Mesodermal cell (in vitro differentiated cells): ENCODE measurements at regions not wholly inside any gene's neighbourhood (a gene's known extent, or its start where the extent isn't known, plus 50 kb on each side); places are given as distances from the start of the nearest gene placed in this dataset.

ENCODE experiments used
- H3K27ac ChIP-seq: 2 replicates; pipeline ENCODE4 v1.7.0; 2013; ENCODE audit warnings: mild to moderate bottlenecking, low read depth, low read length, moderate library complexity; ENCODE audit not compliant: severe bottlenecking
- H3K36me3 ChIP-seq: 2 replicates; pipeline ENCODE4 v1.7.1; 2013; ENCODE audit warnings: mild to moderate bottlenecking, low read length, moderate library complexity; ENCODE audit not compliant: control insufficient read depth, insufficient read depth
- H3K4me1 ChIP-seq: one replicate; pipeline ENCODE4 v1.7.1; 2013; ENCODE audit warnings: mild to moderate bottlenecking, low read length; ENCODE audit not compliant: insufficient read depth, control insufficient read depth, poor library complexity, severe bottlenecking
- H3K4me3 ChIP-seq: 2 replicates; pipeline ENCODE4 v1.7.0; 2013; ENCODE audit warnings: low read length, control low read depth, mild to moderate bottlenecking; ENCODE audit not compliant: insufficient read depth, poor library complexity, severe bottlenecking; ENCODE audit errors: extremely low read depth
- H3K9me3 ChIP-seq: 2 replicates; pipeline ENCODE4 v1.7.1; 2013; ENCODE audit warnings: mild to moderate bottlenecking, low read length, moderate library complexity; ENCODE audit not compliant: control insufficient read depth
- WGBS, 2 experiments: methylation state at CpG; one replicate each; pipeline ENCODE4 v1.1.5; 2013; ENCODE audit warnings: missing lambda C conversion rate in 2 of 2; ENCODE audit not compliant: insufficient coverage in 2 of 2; 5-methylcytosine and 5-hydroxymethylcytosine counted together

DNA sequence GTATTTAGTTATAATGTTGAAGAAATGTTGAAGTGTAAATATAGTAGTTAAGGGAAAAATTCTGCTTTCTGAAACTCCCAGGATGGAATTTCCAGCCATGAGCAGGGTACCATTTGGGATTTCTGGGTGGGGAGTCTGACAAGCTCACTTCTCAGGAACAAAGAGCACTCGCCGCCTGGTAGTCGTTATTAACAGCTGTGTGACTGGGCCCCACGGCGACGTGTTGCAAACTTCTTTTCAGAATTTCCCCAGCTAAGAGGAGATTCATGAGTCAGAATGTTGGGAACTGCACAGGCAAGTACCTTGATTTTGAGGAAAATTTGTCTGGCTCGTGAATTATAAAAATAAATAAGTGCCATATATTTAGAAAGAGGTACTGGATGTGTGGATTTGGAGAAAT is 103.7 kb downstream of the LACC1 start:
- H3K9me3 ChIP-seq, result no peaks in the 10 kb centered on the region
- 66 to 92% methylated on average over 4 to 6 of the region's 7 CpGs for WGBS, 2 experiments

DNA sequence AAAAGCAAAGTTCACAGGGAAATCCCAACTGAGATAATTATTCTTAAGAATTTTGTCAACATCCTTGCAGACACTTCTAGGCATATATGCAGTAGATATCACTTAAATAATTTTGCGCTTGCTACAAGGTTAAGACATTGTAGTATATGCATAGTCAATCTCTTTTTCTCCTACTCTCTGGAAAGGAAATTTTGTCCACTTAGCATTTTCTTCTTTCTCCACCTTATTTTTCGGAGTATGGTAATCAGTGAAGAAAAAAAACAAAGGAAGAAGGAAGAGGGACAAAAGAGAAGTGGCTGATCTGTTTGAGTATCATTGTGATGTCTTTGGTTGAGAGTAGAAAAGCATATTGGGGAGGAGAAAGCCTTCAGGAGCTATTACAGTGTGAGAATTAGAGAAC is 104.6 kb downstream of the LACC1 start:
- WGBS, 2 experiments, result 57% methylated on average over 1 of the region's 2 CpGs; no CpG with 5 or more reads in 1 of the 2 experiments

More for the DNA sequence above, 103.7 kb downstream of the LACC1 start:
- Histone ChIP-seq H3K27ac (no peak overlapping the region), H3K4me3 (no peak overlapping the region), H3K4me1 (peaks cover 15% of the 10 kb centered on the region), H3K36me3 (no peaks in the 10 kb centered on the region)

DNA sequence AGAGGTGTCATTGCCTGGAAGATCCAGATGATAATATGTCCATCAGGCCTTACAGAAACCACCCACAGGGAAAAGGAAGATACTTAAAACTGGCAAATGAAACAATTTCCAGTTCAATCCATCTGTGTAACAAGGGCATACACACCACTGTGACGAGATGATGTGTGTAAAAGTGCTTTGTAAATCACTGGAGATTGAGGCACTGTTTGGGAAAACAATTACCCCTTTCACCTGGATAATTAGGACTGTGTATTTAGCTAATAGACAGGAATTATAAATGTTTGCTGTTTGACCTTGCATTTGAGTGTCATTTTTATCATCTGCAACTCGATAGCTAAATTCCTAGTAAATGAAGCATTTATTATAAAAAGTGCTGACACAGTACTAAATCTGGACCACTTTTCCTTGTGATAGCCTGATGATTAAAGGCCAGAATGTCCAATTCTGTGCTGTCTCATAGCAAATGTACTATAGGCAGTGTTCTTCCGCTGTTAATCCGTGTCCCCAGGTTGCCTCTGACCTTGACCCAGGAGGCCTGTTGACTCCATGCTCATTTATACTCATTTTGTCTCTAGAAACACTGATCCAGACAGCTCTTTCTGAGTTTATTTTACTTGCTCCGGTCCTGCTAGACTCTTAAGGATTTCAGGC is 105.8 kb downstream of the LACC1 start:
- Histone ChIP-seq H3K36me3 (no peaks in the 10 kb centered on the region), H3K4me1 (peaks cover 15% of the 10 kb centered on the region), H3K27ac (peak overlapping the region; percentile 64), H3K9me3 (no peaks in the 10 kb centered on the region), H3K4me3 (no peak overlapping the region)
- 79 to 89% methylated on average over 3 to 4 of the region's 5 CpGs for WGBS, 2 experiments

More for the DNA sequence above, 104.6 kb downstream of the LACC1 start:
- peaks cover 15% of the 10 kb centered on the region for H3K4me1 ChIP-seq
- no peak overlapping the region for H3K4me3 ChIP-seq
- no peak overlapping the region for H3K27ac ChIP-seq
- H3K9me3 ChIP-seq, result no peaks in the 10 kb centered on the region
- H3K36me3 ChIP-seq, result no peaks in the 10 kb centered on the region

DNA sequence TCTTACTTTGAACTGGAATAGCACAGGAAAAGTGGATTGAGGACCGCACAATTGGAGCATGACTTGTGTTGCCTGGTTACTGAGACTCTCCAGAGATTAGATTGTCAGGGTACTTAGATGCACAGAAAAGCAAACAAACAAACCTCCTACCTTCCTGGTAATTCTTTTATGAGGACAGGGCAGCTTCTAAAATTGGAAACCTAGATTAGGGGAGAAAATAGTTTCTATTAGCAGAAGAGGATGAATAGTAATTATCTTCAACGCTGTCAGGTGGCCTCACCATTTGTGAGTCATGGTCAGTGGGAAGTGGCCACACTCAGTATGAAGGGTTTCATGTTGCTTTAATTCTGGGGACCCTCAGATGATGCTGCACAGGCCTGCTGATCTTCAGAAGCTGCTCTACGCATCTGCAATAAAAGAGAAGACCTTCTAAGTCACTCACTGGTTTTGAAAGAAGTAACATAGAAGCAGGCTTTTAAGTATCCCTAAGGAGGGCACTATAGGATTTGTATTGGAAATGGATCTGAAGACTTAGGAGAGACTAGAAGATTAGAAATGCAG is 106.8 kb downstream of the LACC1 start:
- 58 to 93% methylated on average over 2 of the region's 3 CpGs for WGBS, 2 experiments
- peak overlapping the region; percentile 64 for H3K27ac ChIP-seq
- H3K9me3 ChIP-seq, result no peaks in the 10 kb centered on the region
- peaks cover 15% of the 10 kb centered on the region for H3K4me1 ChIP-seq
- H3K36me3 ChIP-seq, result no peaks in the 10 kb centered on the region
- H3K4me3 ChIP-seq, result no peak overlapping the region

DNA sequence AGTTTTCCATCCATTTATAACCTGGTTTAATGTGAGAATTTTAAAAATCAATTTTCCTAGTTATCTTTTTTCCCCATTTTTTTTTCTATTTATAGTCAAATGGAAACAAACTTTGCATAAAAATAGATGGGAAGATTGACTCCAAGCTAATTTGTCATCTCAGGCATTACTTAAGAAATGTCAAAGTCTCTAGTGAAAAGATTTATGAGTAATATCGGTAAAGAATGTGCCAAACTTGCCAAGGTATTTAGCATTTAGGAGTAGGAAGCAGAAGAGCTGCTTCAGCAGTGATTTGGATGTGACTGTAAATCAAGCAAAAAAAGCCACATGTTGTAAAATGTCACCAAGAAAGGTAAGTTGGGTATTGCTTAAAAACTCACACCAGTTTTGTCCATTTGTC is 108.6 kb downstream of the LACC1 start:
- no peak overlapping the region for H3K4me3 ChIP-seq
- H3K9me3 ChIP-seq, result no peaks in the 10 kb centered on the region
- H3K27ac ChIP-seq, result no peak overlapping the region
- WGBS, 2 experiments, result 90 to 100% methylated on average over 1 of the region's 1 CpG
- no peaks in the 10 kb centered on the region for H3K36me3 ChIP-seq
- H3K4me1 ChIP-seq, result peaks cover 15% of the 10 kb centered on the region

DNA sequence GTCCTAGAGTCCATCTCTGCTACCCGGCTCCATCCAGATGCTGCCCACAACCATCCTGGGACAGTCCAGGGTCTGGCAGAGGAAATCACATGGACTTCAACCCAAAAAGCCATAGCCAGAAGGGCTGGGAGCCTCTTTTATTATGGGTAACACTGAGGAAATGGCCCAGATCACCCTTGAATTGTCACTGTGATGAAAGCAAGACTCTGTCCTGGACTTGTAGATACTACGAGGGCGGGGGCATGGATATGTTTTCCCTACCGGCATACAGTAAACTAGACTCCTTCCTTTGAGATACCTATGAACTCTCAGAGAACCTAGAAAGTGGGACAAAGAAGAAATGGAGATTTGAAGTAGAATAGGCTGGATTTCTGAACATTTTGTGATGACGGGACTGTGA is 110.3 kb downstream of the LACC1 start:
- peaks cover 15% of the 10 kb centered on the region for H3K4me1 ChIP-seq
- WGBS, 2 experiments, result 88 to 100% methylated on average over 1 to 2 of the region's 5 CpGs

DNA sequence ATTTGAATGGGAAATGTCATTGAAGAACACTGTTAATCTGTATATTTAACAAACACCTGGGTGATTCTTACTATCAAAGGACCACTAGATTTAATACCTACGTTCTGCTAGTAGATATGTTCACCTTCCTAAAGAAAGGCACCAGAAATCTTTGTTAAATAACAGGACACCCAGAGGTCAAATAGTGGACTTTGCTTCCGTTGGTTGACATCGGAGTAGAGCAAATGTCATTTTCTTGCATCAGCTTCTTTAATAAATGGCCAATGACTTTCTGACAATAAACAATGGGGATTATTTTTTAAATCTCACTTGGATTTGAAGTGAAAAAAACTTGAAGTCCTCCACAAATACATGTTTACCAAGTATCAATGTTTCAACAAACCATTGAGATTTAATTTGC is 111.1 kb downstream of the LACC1 start:
- peaks cover 16% of the 10 kb centered on the region for H3K9me3 ChIP-seq
- WGBS, 2 experiments, result 84 to 100% methylated on average over 1 to 3 of the region's 3 CpGs
- peaks cover 13% of the 10 kb centered on the region for H3K4me1 ChIP-seq
- H3K4me3 ChIP-seq, result no peak overlapping the region
- no peak overlapping the region for H3K27ac ChIP-seq
- H3K36me3 ChIP-seq, result no peaks in the 10 kb centered on the region

More for the DNA sequence above, 110.3 kb downstream of the LACC1 start:
- no peaks in the 10 kb centered on the region for H3K36me3 ChIP-seq
- peaks cover 10% of the 10 kb centered on the region for H3K9me3 ChIP-seq
- no peak overlapping the region for H3K27ac ChIP-seq
- H3K4me3 ChIP-seq, result no peak overlapping the region

DNA sequence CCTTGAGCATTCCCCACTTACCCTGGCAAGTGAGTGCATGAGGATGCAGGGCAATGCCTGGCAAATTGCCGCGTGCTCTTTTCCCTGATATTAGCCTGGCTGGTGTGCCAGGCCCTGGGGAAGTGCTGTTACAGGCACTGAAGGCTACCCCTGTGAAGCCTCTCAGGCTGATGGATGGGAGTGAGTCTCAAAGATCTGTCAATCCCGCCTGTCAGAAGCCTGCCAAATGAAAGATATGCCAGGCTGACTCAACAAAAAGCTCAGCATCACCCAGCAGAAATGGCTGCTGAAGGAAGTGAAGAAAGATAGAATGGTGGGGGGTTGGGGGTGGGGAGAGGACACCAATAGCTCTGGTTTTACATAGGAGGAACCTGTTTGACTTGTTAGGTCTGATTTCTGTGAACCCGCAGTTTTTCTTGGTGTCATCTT is 112.1 kb downstream of the LACC1 start:
- Histone ChIP-seq H3K4me3 (no peak overlapping the region), H3K36me3 (no peaks in the 10 kb centered on the region), H3K27ac (no peak overlapping the region), H3K4me1 (peaks cover 3% of the 10 kb centered on the region), H3K9me3 (peaks cover 16% of the 10 kb centered on the region)
- 77 to 96% methylated on average over 3 to 4 of the region's 4 CpGs for WGBS, 2 experiments

DNA sequence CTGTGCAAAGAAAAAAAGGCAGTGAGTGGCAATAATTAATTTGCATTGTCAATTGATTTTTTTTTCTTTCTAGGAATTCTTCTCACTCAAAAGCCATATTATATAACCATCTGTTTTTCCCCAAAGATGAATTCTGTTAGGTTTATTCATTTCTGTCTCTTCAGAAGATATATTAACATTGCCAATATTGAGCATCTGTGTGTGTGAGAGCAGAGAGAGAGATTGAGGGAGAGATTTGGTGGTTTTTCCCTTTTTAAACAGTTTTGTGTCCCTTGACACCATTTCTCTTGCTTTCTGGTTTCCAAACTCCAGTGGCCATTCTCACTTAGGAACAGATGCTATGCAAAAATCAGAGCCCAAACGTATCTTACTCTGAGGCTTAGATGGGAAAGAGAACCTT is 112.5 kb downstream of the LACC1 start:
- no peak overlapping the region for H3K4me3 ChIP-seq
- H3K27ac ChIP-seq, result no peak overlapping the region
- 75 to 80% methylated on average over 1 of the region's 1 CpG for WGBS, 2 experiments

DNA sequence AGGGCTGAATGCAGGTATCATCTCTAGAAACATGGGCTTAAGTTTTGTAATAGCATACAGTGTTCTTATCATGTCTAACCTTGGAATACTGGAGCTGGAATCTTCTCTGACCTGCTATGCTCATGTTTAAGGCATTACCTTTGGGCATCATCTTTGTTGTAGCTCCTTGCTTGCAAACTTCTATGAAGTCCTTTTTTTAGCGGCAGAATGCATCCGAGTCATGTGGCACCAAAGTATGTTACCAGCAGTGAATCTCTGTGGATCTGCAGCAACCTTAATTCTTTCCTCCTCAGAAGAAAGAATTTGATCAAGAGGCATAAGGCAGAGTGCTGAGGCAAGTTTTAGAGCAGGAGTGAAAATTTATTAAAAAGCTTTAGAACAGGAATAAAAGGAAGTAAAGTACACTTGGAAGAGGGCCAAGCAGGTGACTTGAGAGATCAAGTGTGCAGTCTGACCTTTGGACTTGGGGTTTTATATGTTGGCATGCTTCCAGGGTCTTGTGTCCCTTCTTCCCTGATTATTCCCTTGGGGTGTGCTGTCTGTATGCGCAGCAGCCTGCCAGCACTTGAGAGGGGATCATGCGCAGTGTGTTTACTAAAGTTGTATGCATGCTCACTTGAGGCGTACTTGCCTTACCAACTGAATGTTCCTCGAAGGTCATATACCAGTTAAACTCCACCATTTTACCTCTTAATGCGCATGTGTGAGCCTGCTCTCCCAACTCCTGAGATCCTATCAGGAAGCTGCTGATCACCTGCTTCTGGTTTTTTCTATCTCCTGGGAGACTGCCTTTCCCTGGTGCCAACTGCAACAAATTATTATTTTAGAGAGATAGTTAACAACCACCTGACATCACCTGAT is 115.5 kb downstream of the LACC1 start:
- Histone ChIP-seq H3K27ac (no peak overlapping the region), H3K36me3 (no peaks in the 10 kb centered on the region), H3K9me3 (peaks cover 16% of the 10 kb centered on the region), H3K4me1 (no peaks in the 10 kb centered on the region), H3K4me3 (no peak overlapping the region)
- WGBS, 2 experiments, result 94 to 95% methylated on average over 5 to 6 of the region's 7 CpGs

More for the DNA sequence above, 112.5 kb downstream of the LACC1 start:
- H3K9me3 ChIP-seq, result peaks cover 16% of the 10 kb centered on the region
- no peaks in the 10 kb centered on the region for H3K36me3 ChIP-seq
- H3K4me1 ChIP-seq, result no peaks in the 10 kb centered on the region
